CD8-positive, alpha-beta memory T cell (primary cell): ENCODE measurements at regions not wholly inside any gene's neighbourhood (a gene's known extent, or its start where the extent isn't known, plus 50 kb on each side); places are given as distances from the start of the nearest gene placed in this dataset.

Source experiments
- CTCF ChIA-PET: fragments of 350-600 bp; sonication (Branson Sonifier 250); formaldehyde crosslinking; loops from one replicate; lab custom pipeline; 2021; ENCODE audit warnings: antibody characterized with exemption; lab: Charles Lee
- POLR2A ChIA-PET: fragments of 350-600 bp; sonication (Branson Sonifier 250); formaldehyde crosslinking; loops from one replicate; lab custom pipeline; 2021; ENCODE audit warnings: antibody characterized with exemption; lab: Charles Lee
- DNase-seq, 5 donors: peaks; one replicate each; pipeline versions ENCODE4 v3.0.0 to v3.0.0-alpha.2; 2020 to 2022; ENCODE audit warnings: mixed read lengths in 1 of 5
- H3K27ac ChIP-seq: one replicate; pipeline ENCODE4 v1.7.0; 2013; ENCODE audit warnings: low read depth, mild to moderate bottlenecking, low read length, moderate library complexity
- H3K27me3 ChIP-seq: 2 replicates; pipeline ENCODE4 v1.7.0; 2013; ENCODE audit warnings: low read length, mild to moderate bottlenecking; ENCODE audit not compliant: insufficient read depth, poor library complexity, severe bottlenecking
- H3K36me3 ChIP-seq: 2 replicates; pipeline ENCODE4 v1.7.0; 2013; ENCODE audit warnings: mild to moderate bottlenecking, low read length, moderate library complexity; ENCODE audit not compliant: insufficient read depth
- H3K4me1 ChIP-seq: 2 replicates; pipeline ENCODE4 v1.7.0; 2013; ENCODE audit warnings: mild to moderate bottlenecking, low read length, moderate library complexity; ENCODE audit not compliant: insufficient read depth
- H3K4me3 ChIP-seq: 2 replicates; pipeline ENCODE4 v1.7.0; 2013; ENCODE audit warnings: mild to moderate bottlenecking, low read length
- H3K9me3 ChIP-seq: 2 replicates; pipeline ENCODE4 v1.7.0; 2013; ENCODE audit warnings: mild to moderate bottlenecking, low read length
- H3K27ac Mint-ChIP-seq, 8 donors: one replicate each; pipeline ENCODE4 v1.8.0; 2020 to 2021; ENCODE audit warnings: mixed read lengths in 8 of 8, mild to moderate bottlenecking in 6 of 8, inconsistent platforms in 3 of 8, moderate library complexity in 3 of 8
- H3K27me3 Mint-ChIP-seq, 2 donors: one replicate each; pipeline ENCODE4 v1.8.0; 2020 to 2021; ENCODE audit warnings: mixed read lengths in 2 of 2, mild to moderate bottlenecking in 1 of 2, moderate library complexity in 1 of 2
- H3K36me3 Mint-ChIP-seq, 3 donors: one replicate each; pipeline ENCODE4 v1.8.0; 2020 to 2021; ENCODE audit warnings: mixed read lengths in 3 of 3, inconsistent platforms in 1 of 3, mild to moderate bottlenecking in 1 of 3
- H3K4me1 Mint-ChIP-seq, 3 donors: one replicate each; pipeline ENCODE4 v1.8.0; 2020 to 2021; ENCODE audit warnings: mixed read lengths in 3 of 3, inconsistent platforms in 1 of 3, mild to moderate bottlenecking in 1 of 3
- H3K4me3 Mint-ChIP-seq, 7 donors: one replicate each; pipeline ENCODE4 v1.8.0; 2020 to 2021; ENCODE audit warnings: mixed read lengths in 7 of 7, mild to moderate bottlenecking in 6 of 7, moderate library complexity in 4 of 7, inconsistent platforms in 2 of 7
- H3K9me3 Mint-ChIP-seq, 5 donors: one replicate each; pipeline ENCODE4 v1.8.0; 2020 to 2022; ENCODE audit warnings: mixed read lengths in 5 of 5, mild to moderate bottlenecking in 3 of 5, moderate library complexity in 2 of 5, inconsistent platforms in 1 of 5

DNA sequence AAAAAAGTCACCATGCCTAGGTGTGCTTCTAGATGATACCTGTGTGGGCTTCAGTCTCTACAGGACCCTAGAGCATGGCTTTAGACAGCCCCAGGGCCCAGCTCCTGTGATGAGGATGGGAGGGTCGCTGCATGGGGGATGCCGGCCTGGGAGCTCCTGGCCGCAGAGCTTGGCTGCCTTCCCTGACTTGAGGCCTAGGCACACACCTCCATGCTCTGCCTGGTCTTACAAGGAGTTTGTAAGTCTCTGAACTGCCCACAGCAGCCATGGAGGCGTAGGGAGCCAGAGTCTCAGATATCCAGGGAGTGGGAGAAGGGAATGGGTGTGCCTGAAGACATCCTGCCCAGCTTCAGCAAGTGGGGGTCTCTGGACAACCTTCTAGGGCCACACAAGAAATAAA is 149.5 kb upstream of the MYL2 start:
- Histone ChIP-seq H3K9me3 (no peaks in the 10 kb centered on the region), H3K27me3 (no peaks in the 10 kb centered on the region), H3K36me3 (no peaks in the 10 kb centered on the region), H3K4me3 (no peak overlapping the region), H3K27ac (no peak overlapping the region), H3K4me1 (peaks cover 7% of the 10 kb centered on the region)
- H3K9me3 Mint-ChIP-seq, result peaks cover 0 to 2% (median 0%) of the 10 kb centered on the region in 5 donors
- peaks cover 7 to 9% (median 8%) of the 10 kb centered on the region in 3 donors for H3K4me1 Mint-ChIP-seq
- CTCF ChIA-PET, result no interaction called here
- H3K27ac Mint-ChIP-seq, result no peak overlapping the region
- DNase-seq, result no peak
- H3K27me3 Mint-ChIP-seq, result peaks cover 14 to 43% of the 10 kb centered on the region in 2 donors
- POLR2A ChIA-PET, result no interaction called here
- peaks cover 0 to 6% (median 0%) of the 10 kb centered on the region in 3 donors for H3K36me3 Mint-ChIP-seq
- no peak overlapping the region for H3K4me3 Mint-ChIP-seq

DNA sequence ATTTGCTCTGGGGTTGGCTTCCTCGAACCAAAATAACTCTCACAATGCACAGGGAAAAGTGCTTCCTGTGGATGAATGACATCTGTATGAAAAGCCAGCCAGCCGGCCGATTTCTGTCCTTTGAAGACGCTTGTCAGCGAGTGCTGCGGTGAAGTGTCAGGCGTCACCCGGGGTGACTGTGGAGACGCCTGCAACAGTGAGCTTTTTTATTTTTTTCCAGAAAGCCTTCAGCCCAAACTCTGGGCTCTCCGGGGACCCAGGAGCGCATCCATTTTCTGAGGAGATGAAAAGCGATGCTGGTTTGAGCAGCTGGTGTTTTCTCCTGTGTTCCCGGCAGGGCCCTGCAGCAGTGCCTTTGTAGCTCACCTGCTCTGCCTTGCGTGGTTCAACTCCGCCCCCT is 147.9 kb upstream of the MYL2 start:
- peak overlapping the region in 2 of 7 donors; percentile 41 to 61 for H3K4me3 Mint-ChIP-seq

DNA sequence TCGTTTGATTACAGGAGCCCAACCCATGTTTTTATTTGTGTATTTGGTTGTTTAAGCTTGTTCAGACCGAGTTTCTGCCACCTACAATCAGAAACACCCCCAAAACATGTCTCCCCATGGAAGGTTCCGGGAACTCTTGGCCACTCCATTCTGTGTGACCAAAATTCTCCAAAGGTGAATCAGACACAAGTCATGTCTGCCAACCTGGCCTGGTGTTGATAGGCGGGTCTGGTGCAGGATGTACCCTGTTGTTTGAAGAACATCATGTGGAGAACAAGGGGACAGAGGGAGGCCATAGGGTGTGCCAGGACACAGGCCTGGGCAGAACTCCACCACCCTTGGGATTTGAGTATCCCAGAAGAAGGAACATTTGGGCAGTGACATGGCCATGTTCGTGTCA is 147.1 kb upstream of the MYL2 start:
- H3K27me3 Mint-ChIP-seq, result peaks cover 10 to 28% of the 10 kb centered on the region in 2 donors
- H3K36me3 ChIP-seq, result no peaks in the 10 kb centered on the region
- H3K27ac Mint-ChIP-seq, result no peak overlapping the region
- no peaks in the 10 kb centered on the region for H3K27me3 ChIP-seq
- no peaks in the 10 kb centered on the region for H3K9me3 ChIP-seq
- POLR2A ChIA-PET, result no interaction called here
- no peak for DNase-seq
- CTCF ChIA-PET, result interaction anchor here (0.5 kb wide), 1 partner anchor 636 kb away, joined by 3 read pairs; no protein-coding TSS in a partner anchor
- H3K4me3 ChIP-seq, result no peak overlapping the region
- no peak overlapping the region for H3K27ac ChIP-seq
- peak overlapping the region in 1 of 7 donors; percentile 37 for H3K4me3 Mint-ChIP-seq
- peaks cover 0 to 2% (median 0%) of the 10 kb centered on the region in 5 donors for H3K9me3 Mint-ChIP-seq
- H3K4me1 ChIP-seq, result peaks cover 7% of the 10 kb centered on the region
- peaks cover 7 to 9% (median 8%) of the 10 kb centered on the region in 3 donors for H3K4me1 Mint-ChIP-seq
- peaks cover 0 to 6% (median 0%) of the 10 kb centered on the region in 3 donors for H3K36me3 Mint-ChIP-seq

More for the DNA sequence above, 147.9 kb upstream of the MYL2 start:
- H3K27me3 ChIP-seq, result no peaks in the 10 kb centered on the region
- Mint-ChIP-seq H3K36me3 (peaks cover 0 to 6% (median 0%) of the 10 kb centered on the region in 3 donors), H3K4me1 (peaks cover 7 to 9% (median 8%) of the 10 kb centered on the region in 3 donors), H3K9me3 (peaks cover 0 to 2% (median 0%) of the 10 kb centered on the region in 5 donors), H3K27ac (peak overlapping the region in 2 of 8 donors; percentile 17 to 26), H3K27me3 (peaks cover 16 to 34% of the 10 kb centered on the region in 2 donors)
- no peak overlapping the region for H3K4me3 ChIP-seq
- DNase-seq, result peak in 2 of 5 donors; percentile 12 to 72
- no peaks in the 10 kb centered on the region for H3K9me3 ChIP-seq
- ChIA-PET CTCF (no interaction called here), POLR2A (no interaction called here)
- H3K36me3 ChIP-seq, result no peaks in the 10 kb centered on the region
- H3K27ac ChIP-seq, result no peak overlapping the region
- peaks cover 7% of the 10 kb centered on the region for H3K4me1 ChIP-seq

DNA sequence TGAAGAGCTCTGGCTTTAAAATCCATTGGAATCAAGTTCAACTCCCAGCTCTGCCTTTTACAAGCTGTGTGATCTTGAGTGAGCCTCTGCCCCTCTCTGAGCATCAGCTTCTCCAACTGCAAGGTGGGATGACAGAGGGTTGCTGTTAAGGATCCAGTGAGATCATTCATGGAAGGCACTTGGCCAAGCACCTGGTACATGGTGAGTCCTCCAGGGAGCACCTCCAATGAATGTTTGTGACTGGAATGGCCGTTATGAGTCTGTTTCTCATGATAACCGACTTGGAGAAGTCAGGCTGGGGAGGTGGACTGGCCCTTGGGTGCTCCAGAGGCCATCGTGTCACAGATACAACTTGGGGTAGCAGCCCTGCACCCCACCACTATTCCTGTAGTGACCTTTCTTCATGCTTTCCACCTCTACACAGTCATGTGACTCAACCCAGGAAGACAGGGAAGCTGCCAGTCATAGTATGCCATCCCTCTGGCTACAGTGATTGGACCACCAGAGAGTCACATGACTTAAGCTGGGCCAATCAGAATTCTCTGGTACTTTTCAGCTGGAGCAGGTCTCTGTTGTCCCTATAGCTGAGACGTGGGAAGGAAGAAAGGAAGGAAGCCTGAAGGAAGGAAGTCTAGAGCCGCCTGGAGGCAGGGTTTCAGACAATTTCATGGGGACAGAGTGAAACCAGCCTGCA is 146.5 kb upstream of the MYL2 start:
- Histone ChIP-seq H3K4me3 (no peak overlapping the region), H3K27me3 (no peaks in the 10 kb centered on the region), H3K27ac (no peak overlapping the region), H3K9me3 (no peaks in the 10 kb centered on the region), H3K36me3 (no peaks in the 10 kb centered on the region), H3K4me1 (peaks cover 7% of the 10 kb centered on the region)
- peak overlapping the region in 2 of 8 donors; percentile 63 to 76 for H3K27ac Mint-ChIP-seq
- POLR2A ChIA-PET, result no interaction called here
- DNase-seq, result no peak
- H3K4me3 Mint-ChIP-seq, result peak overlapping the region in 1 of 7 donors; percentile 37
- peaks cover 10 to 22% of the 10 kb centered on the region in 2 donors for H3K27me3 Mint-ChIP-seq
- CTCF ChIA-PET, result interaction anchor here (0.5 kb wide), 1 partner anchor 636 kb away, joined by 3 read pairs; no protein-coding TSS in a partner anchor
- H3K9me3 Mint-ChIP-seq, result peaks cover 0 to 2% (median 0%) of the 10 kb centered on the region in 5 donors
- peaks cover 0 to 3% (median 0%) of the 10 kb centered on the region in 3 donors for H3K36me3 Mint-ChIP-seq
- peaks cover 7 to 9% (median 8%) of the 10 kb centered on the region in 3 donors for H3K4me1 Mint-ChIP-seq

DNA sequence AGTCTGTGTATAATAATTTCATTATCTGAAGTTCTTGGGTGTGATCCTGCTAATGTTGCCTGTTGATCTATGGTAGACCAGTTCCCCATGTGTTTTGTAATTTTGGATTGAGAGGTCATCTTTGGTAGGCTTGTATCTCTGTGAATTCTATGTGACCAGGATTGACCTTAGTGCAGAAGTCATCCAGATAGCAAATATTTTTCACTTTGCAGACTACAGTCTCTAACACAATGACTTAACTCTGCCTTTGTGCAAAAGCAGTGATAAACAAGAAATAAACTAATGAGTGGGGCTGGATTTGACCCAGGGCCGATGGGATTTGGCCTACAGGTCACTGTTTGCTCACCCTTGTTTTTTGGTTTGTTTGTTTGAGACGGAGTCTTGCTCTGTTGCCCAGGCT is 144.6 kb upstream of the MYL2 start:
- Mint-ChIP-seq H3K4me1 (peaks cover 8 to 12% (median 10%) of the 10 kb centered on the region in 3 donors), H3K9me3 (peaks cover 0 to 2% (median 0%) of the 10 kb centered on the region in 5 donors), H3K36me3 (no peaks in the 10 kb centered on the region), H3K4me3 (no peak overlapping the region), H3K27ac (no peak overlapping the region), H3K27me3 (peaks cover 4 to 8% of the 10 kb centered on the region in 2 donors)
- POLR2A ChIA-PET, result no interaction called here
- Histone ChIP-seq H3K27ac (no peak overlapping the region), H3K36me3 (no peaks in the 10 kb centered on the region), H3K4me3 (no peak overlapping the region), H3K27me3 (no peaks in the 10 kb centered on the region), H3K9me3 (no peaks in the 10 kb centered on the region), H3K4me1 (peaks cover 7% of the 10 kb centered on the region)
- DNase-seq, result no peak
- CTCF ChIA-PET, result no interaction called here

DNA sequence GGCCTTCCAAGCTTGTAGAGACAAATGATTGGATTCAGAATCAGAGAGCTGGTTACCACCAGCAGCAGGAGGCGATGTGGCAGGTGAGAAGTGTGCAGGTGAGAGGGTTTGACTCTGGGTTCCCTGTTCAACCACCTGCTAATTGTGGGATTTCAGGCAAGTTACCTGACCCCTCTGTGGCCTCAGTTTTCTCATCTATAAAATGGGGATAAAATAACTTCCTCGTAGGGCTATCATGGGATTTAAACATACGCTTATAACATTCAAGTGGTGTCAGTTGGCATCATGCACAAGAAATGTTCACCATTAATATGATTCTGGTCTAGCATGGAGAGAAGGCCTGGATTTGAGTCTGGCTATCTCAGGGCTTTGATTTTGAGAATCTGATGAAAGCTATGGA is 143.8 kb upstream of the MYL2 start:
- no peak overlapping the region for H3K4me3 ChIP-seq
- POLR2A ChIA-PET, result no interaction called here
- Mint-ChIP-seq H3K9me3 (no peaks in the 10 kb centered on the region), H3K27me3 (peaks cover 3 to 4% of the 10 kb centered on the region in 2 donors), H3K27ac (no peak overlapping the region), H3K36me3 (no peaks in the 10 kb centered on the region), H3K4me3 (no peak overlapping the region), H3K4me1 (peaks cover 8 to 12% (median 10%) of the 10 kb centered on the region in 3 donors)
- no peaks in the 10 kb centered on the region for H3K27me3 ChIP-seq
- no peaks in the 10 kb centered on the region for H3K9me3 ChIP-seq
- no peak for DNase-seq
- H3K36me3 ChIP-seq, result no peaks in the 10 kb centered on the region
- no peak overlapping the region for H3K27ac ChIP-seq
- peaks cover 7% of the 10 kb centered on the region for H3K4me1 ChIP-seq
- CTCF ChIA-PET, result no interaction called here

DNA sequence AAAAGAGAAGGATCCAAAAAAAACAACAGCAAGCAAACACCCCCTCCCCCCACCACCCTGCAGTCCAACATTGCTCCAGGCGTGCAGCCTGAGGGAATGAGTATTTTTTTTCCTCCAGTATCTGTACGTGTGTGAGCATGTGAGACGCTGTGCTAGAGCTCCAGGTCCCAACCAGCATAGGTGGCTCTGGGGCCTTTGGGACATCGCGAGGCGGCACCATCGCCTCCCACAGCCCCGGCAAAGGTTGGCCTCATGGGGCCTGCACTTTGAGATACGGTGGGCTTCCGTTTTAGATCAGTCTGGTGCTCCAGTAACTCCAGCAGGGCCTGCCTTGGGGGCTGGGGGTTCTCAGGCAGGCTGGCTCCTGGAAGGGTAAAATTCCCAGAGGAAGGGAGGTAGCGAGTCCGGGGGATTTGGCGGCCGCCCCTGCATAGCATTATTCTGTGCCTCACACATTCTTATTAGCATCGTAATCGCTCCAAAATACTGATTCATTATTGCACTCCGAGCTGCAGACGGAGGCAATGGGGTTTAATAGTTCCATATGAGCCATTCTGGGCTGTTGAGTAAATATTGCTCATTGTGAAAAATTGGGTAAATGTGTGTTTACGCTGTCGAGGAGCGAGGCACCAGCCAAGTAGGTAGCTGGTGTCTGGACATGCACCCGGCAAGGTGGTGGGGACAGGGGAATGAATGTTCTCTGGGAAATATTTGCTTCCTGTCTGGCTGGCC is 143.1 kb upstream of the MYL2 start:
- Histone ChIP-seq H3K9me3 (no peaks in the 10 kb centered on the region), H3K4me1 (peaks cover 9% of the 10 kb centered on the region), H3K27ac (no peak overlapping the region), H3K27me3 (no peaks in the 10 kb centered on the region), H3K36me3 (no peaks in the 10 kb centered on the region), H3K4me3 (no peak overlapping the region)
- Mint-ChIP-seq H3K36me3 (peaks cover 0 to under 1% (median under 1%) of the 10 kb centered on the region in 3 donors), H3K27me3 (peaks cover 0 to 4% of the 10 kb centered on the region in 2 donors), H3K27ac (no peak overlapping the region), H3K4me1 (peaks cover 11 to 14% (median 11%) of the 10 kb centered on the region in 3 donors), H3K9me3 (no peaks in the 10 kb centered on the region), H3K4me3 (no peak overlapping the region)
- no peak for DNase-seq
- POLR2A ChIA-PET, result no interaction called here
- CTCF ChIA-PET, result no interaction called here
